ENCODE measurements at regions not wholly inside any gene's neighbourhood (a gene's known extent, or its start where the extent isn't known, plus 50 kb on each side); places are given as distances from the start of the nearest gene placed in this dataset.

- Histone ChIP-seq H3K27me3 (no peaks in the 10 kb centered on the region), H3K36me3 (no peaks in the 10 kb centered on the region), H3K4me3 (no peak overlapping the region), H3K4me1 (no peaks in the 10 kb centered on the region), H3K9me3 (no peaks in the 10 kb centered on the region), H3K27ac (no peak overlapping the region)
- 82 to 87% (median 83%) methylated on average over 11 to 13 of the region's 13 CpGs for WGBS, 5 donors
- TF ChIP-seq POLR2A (IDR thresholded peaks at IDR 0.05), result no peak
- TF ChIP-seq EP300 (IDR thresholded peaks at IDR 0.05), result no peak
- TF ChIP-seq CTCF (IDR thresholded peaks at IDR 0.05), result no peak
- TF ChIP-seq POLR2AphosphoS5 (IDR thresholded peaks at IDR 0.05), result no peak
- DNase-seq, result no peak
- intact Hi-C loops (cut with DNase I; ENCODE audit: low total_unique reads), result no loop called here
Measured at GRCh38 chr4:4601803-4602369, 60.0 kb upstream of the STX18 start.

GRCh38 chr4:4599481-4600275 is 57.8 kb upstream of the STX18 start:
- 59 to 70% (median 66%) methylated on average over 8 of the region's 8 CpGs for WGBS, 5 donors
- TF ChIP-seq POLR2A (IDR thresholded peaks at IDR 0.05) (no peak), EP300 (IDR thresholded peaks at IDR 0.05) (no peak), CTCF (IDR thresholded peaks at IDR 0.05) (no peak), POLR2AphosphoS5 (IDR thresholded peaks at IDR 0.05) (no peak)
- no peak for DNase-seq
- Histone ChIP-seq H3K9me3 (peaks cover 0 to 18% (median 5%) of the 10 kb centered on the region in 4 donors), H3K27ac (no peak overlapping the region), H3K4me3 (no peak overlapping the region), H3K27me3 (no peaks in the 10 kb centered on the region), H3K4me1 (no peaks in the 10 kb centered on the region), H3K36me3 (peaks cover 0 to 6% (median 0%) of the 10 kb centered on the region in 4 donors)
- intact Hi-C loops (cut with DNase I; ENCODE audit: low total_unique reads), result no loop called here

- TF ChIP-seq POLR2AphosphoS5 (IDR thresholded peaks at IDR 0.05) (no peak), CTCF (IDR thresholded peaks at IDR 0.05) (no peak), EP300 (IDR thresholded peaks at IDR 0.05) (no peak), POLR2A (IDR thresholded peaks at IDR 0.05) (no peak)
Measured at GRCh38 chr4:4598851-4599411, 57.1 kb upstream of the STX18 start.

GRCh38 chr4:4596720-4597119 is 54.9 kb upstream of the STX18 start:
- TF ChIP-seq EP300 (IDR thresholded peaks at IDR 0.05), result no peak
- TF ChIP-seq POLR2AphosphoS5 (IDR thresholded peaks at IDR 0.05), result no peak
- TF ChIP-seq CTCF (IDR thresholded peaks at IDR 0.05), result no peak
- no peak for TF ChIP-seq POLR2A (IDR thresholded peaks at IDR 0.05)
- H3K36me3 ChIP-seq, result peaks cover 0 to 6% (median 0%) of the 10 kb centered on the region in 4 donors
- H3K9me3 ChIP-seq, result peaks cover 0 to 24% (median 7%) of the 10 kb centered on the region in 4 donors
- H3K4me1 ChIP-seq, result no peaks in the 10 kb centered on the region
- no peak for DNase-seq
- intact Hi-C loops (cut with DNase I; ENCODE audit: low total_unique reads), result no loop called here
- no peak overlapping the region for H3K4me3 ChIP-seq
- H3K27ac ChIP-seq, result no peak overlapping the region
- H3K27me3 ChIP-seq, result no peaks in the 10 kb centered on the region
- 92 to 98% (median 96%) methylated on average over 3 of the region's 3 CpGs for WGBS, 5 donors

More at GRCh38 chr4:4598851-4599411, 57.1 kb upstream of the STX18 start:
- Histone ChIP-seq H3K27ac (no peak overlapping the region), H3K9me3 (peaks cover 0 to 24% (median 7%) of the 10 kb centered on the region in 4 donors), H3K36me3 (peaks cover 0 to 6% (median 0%) of the 10 kb centered on the region in 4 donors), H3K4me1 (no peaks in the 10 kb centered on the region), H3K27me3 (no peaks in the 10 kb centered on the region), H3K4me3 (no peak overlapping the region)
- intact Hi-C loops (cut with DNase I; ENCODE audit: low total_unique reads), result no loop called here
- WGBS, 5 donors, result 84 to 91% (median 87%) methylated on average over 9 of the region's 9 CpGs
- DNase-seq, result no peak

Data from stomach (tissue), 8 donors.